H1 (cell line): ENCODE measurements at regions not wholly inside any gene's neighbourhood (a gene's known extent, or its start where the extent isn't known, plus 50 kb on each side); places are given as distances from the start of the nearest gene placed in this dataset.

ENCODE experiments used
- BRCA1 ChIP-seq: IDR thresholded peaks from 2 replicates; pipeline ENCODE4 v1.6.1; 2012; ENCODE audit warnings: low read depth, low read length, improper control_type of control experiment
- CHD2 ChIP-seq: IDR thresholded peaks from 2 replicates; pipeline ENCODE4 v1.6.1; 2012; ENCODE audit warnings: low read length, improper control_type of control experiment
- CREB1 ChIP-seq: IDR thresholded peaks from 2 replicates; pipeline ENCODE4 v1.6.1; 2012; ENCODE audit warnings: inconsistent platforms
- CTCF ChIP-seq, 3 experiments: IDR thresholded peaks; 1 replicate in 2 of 3; 2 replicates in 1 of 3; pipeline versions ENCODE4 v1.5.1 to v1.6.1; 2011; ENCODE audit warnings: low read length in 3 of 3, mild to moderate bottlenecking in 3 of 3, inconsistent platforms in 2 of 3, low read depth in 1 of 3, moderate library complexity in 1 of 3; ENCODE audit not compliant: insufficient read depth in 1 of 3; ENCODE audit errors: control extremely low read depth in 1 of 3
- EGR1 ChIP-seq: IDR thresholded peaks from 2 replicates; pipeline ENCODE4 v1.6.1; 2011; ENCODE audit warnings: low read depth, low read length, borderline replicate concordance
- EZH2 ChIP-seq: fragments of 200-600 bp; sonication (generic); IDR thresholded peaks from 2 replicates; pipeline ENCODE4 v1.7.1; 2012; ENCODE audit warnings: low read depth, mild to moderate bottlenecking, moderate library complexity, low read length, inconsistent platforms; ENCODE audit not compliant: severe bottlenecking
- KDM1A ChIP-seq: fragments of 200-600, 300-600 bp; sonication (generic); IDR thresholded peaks from 2 replicates; pipeline ENCODE4 v1.7.1; 2016; ENCODE audit warnings: mild to moderate bottlenecking, low read length, borderline replicate concordance
- POLR2A ChIP-seq, 2 experiments: IDR thresholded peaks; 1 replicate in 1 of 2; 2 replicates in 1 of 2; pipeline ENCODE4 v1.6.1; 2011; ENCODE audit warnings: low read depth in 2 of 2, low read length in 2 of 2, mild to moderate bottlenecking in 2 of 2; ENCODE audit errors: control extremely low read depth in 1 of 2
- RNF2 ChIP-seq: fragments of 200-900, 300-1000 bp; sonication (generic); IDR thresholded peaks from 2 replicates; pipeline ENCODE4 v1.7.1; 2016; ENCODE audit warnings: borderline replicate concordance, low read depth, mild to moderate bottlenecking, antibody characterized with exemption, low read length; ENCODE audit not compliant: poor library complexity, severe bottlenecking; ENCODE audit errors: missing control alignments
- SP2 ChIP-seq: IDR thresholded peaks from 2 replicates; pipeline ENCODE4 v1.6.1; 2012; ENCODE audit warnings: mild to moderate bottlenecking, low read length, inconsistent platforms
- TAF7 ChIP-seq: optimal IDR thresholded peaks from 2 replicates; pipeline ENCODE3; 2011; ENCODE audit warnings: low read depth, mild to moderate bottlenecking, inconsistent platforms, low read length, moderate library complexity, borderline replicate concordance
- TCF12 ChIP-seq: IDR thresholded peaks from 2 replicates; pipeline ENCODE4 v1.6.1; 2011; ENCODE audit warnings: low read depth, mild to moderate bottlenecking, low read length

GRCh38 chr19:28859811-28860210 lies 353.1 kb downstream of the UQCRFS1 start:
- no peak for TF ChIP-seq CTCF (IDR thresholded peaks at IDR 0.05; ENCODE audit: control extremely low read depth in 1 of 3, insufficient read depth in 1 of 3, low read depth in 1 of 3, low read length in 3 of 3)
- TF ChIP-seq TCF12, result no peak
- TF ChIP-seq POLR2A (IDR thresholded peaks at IDR 0.05; ENCODE audit: control extremely low read depth in 1 of 2, low read depth in 2 of 2, low read length in 2 of 2), result no peak
- TF ChIP-seq CHD2, result no peak
- no peak for TF ChIP-seq RNF2
- no peak for TF ChIP-seq SP2
- TF ChIP-seq KDM1A, result no peak
- TF ChIP-seq TAF7, result no peak
- TF ChIP-seq EZH2, result no peak
- TF ChIP-seq CREB1, result no peak
- TF ChIP-seq EGR1, result no peak
- TF ChIP-seq BRCA1, result no peak
